GM18502 (cell line): ENCODE measurements at regions not wholly inside any gene's neighbourhood (a gene's known extent, or its start where the extent isn't known, plus 50 kb on each side); places are given as distances from the start of the nearest gene placed in this dataset.

ENCODE experiments used
- ATAC-seq: cut with Tn5 transposase; IDR thresholded peaks from one replicate; pipeline ENCODE4 v1.9.1; 2021; ENCODE audit warnings: mild to moderate bottlenecking; ENCODE audit not compliant: unreplicated experiment, poor library complexity

GRCh38 chr18:60753753-60754152, 381.2 kb upstream of the MC4R start:
- ATAC-seq, result no peak

GRCh38 chr18:60754413-60755009, 381.9 kb upstream of the MC4R start:
- ATAC-seq, result no peak

GRCh38 chr18:60755134-60755533, 382.6 kb upstream of the MC4R start:
- no peak for ATAC-seq

DNA sequence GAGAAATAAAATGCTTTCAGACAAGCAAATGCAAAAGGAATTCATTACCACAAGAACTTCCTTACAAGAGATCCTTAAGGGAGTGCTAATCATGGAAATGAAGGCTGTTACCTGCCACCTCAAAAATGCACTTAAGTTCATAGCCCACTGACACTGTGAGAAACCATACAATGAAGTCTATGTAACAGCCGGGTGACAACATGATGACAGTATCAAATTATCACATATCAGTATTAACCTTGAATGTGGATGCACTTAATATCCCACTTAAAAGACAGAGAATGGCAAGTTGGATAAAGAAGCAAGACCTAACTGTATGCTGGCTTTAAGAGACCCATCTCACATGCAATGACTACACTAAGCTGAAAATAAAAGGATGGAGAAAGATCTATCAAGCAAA, 403.4 kb upstream of the MC4R start:
- no peak for ATAC-seq

- ATAC-seq, result no peak
These were observed 411.6 kb upstream of the MC4R start for GRCh38 chr18:60784161-60784560.

DNA sequence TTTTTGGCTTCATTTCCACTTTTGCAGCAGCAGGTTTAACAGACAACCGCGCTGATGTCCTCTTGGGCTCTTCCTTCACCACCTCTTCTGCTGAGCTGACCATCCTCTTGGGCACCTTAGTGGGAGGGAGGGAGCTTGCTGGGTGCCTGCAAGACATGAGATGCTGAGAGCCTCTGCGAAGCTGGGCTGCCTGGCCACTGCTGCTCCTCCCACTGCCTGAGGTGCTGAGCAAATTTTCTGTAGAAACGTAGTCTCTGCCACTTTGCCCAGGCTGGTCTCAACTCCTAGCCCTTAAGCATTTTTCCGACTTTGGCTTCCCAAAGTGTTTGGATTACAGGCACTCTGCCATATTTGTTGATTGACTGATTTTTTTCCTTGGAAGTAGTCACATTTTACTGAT, 422.2 kb upstream of the MC4R start:
- no peak for ATAC-seq

GRCh38 chr18:60804415-60804814, 431.8 kb upstream of the MC4R start:
- no peak for ATAC-seq

DNA sequence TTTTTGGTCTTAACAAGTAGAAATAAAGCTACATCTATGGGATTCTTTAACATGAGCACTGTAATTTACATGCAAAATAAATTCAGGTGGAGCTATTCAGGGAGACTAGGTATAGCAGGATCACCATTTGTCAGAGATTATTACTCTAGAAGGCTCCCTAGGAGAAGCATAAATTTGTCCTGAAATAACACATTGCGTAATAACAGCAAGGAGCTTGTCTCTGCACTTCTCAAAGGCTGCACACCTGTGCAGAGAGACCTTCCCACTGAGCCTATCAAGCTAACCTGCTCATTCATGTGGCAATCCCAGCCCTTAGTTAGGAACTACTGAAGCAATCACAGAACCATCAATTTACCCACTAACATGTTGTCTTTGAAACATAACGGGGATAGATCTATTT, 437.4 kb upstream of the MC4R start:
- ATAC-seq, result no peak

DNA sequence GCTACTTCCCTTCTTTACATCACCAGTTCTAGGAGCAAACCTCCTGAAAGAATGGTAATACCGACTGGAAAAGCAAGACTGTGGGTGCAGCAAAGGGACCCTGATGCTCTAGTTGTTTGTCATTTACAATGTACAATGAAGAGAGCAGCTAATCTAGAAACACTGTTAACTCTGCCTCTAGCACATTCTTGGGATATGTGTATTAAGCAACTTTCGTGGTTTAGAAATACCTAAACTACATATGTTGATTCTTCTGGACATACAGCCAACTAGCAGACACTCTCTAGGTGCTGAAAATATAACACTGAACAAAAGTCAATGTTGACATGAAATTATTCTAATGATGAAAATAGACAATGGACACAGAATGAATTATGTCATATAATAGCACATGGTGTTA, 440.3 kb upstream of the MC4R start:
- ATAC-seq, result no peak

DNA sequence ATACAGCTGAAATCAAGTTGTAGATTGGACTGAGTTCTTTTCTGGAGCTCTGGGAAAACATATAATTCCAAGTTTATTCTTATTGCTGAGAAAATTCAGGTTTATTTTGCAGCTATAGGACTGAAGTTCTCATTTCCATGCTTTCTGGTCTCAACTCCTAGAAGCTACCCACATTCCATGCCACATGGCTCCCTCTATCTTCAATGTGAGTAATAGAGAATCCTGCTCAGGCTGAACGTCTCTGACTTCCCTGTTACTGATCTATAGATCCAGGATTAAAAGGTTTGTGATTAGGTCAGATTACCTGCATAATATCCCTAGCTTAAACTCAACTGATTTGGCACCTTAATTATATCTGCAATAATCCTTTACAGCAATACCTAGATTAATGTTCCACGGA, 453.8 kb upstream of the MC4R start:
- no peak for ATAC-seq

DNA sequence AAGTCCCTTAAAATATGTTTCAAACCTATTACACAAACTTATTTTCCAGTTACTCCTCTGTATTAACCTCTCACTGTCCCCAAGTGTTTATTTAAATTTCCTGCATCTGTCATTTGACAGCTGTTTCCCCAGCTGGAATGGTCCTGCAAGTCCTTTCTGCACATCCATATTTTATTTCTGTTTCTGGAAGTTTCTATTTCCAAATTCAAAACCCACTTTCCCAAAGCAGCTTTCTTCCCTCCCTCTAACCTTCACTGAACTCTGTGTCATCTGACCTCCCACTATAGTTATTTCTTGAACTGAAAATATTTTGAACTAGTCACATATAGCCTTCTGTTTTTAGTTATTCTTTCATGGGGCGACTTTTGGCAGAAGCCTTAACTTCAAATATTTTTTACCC, 459.4 kb upstream of the MC4R start:
- ATAC-seq, result no peak

GRCh38 chr18:60838677-60839076, 466.1 kb upstream of the MC4R start:
- ATAC-seq, result no peak

- no peak for ATAC-seq
These were observed 473.8 kb upstream of the MC4R start for GRCh38 chr18:60846396-60846795.

DNA sequence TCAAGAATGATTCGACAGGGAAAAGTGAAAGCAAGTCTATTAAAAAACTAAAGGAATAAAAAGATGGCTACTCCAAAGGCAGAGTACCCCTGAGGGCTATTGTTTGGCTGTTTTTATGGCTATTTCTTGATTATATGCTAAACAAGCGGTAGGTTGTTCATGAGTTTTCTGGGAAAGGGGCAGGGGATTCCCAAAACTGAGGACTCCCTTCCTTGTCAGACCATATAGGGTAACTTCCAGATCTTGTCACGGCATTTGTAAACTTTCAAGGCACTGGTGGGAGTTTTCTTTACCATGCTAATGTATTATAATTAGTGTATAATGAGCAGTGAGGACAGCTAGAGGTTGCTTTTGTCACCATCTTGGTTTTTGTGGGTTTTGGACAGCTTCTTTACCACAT, 474.9 kb upstream of the MC4R start:
- no peak for ATAC-seq

DNA sequence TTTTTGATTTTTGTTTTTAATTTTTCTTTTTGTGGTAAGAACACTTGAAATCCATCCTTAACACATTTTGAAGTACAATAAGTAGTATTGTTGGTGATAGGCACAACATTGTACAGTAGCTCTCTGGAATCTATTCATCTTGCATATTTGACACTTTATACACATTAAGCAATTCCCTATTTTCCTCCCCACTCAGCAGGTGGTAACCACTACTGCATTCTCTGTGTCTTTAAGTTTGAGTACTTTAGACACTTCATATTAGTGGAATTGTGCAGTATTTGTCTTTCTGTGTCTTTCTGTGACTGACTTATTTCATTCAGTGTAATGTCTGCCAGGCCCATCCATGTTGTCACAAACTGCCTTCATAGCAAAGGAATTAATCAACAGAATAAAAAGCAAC, 471.7 kb upstream of the CDH20 start:
- no peak for ATAC-seq

GRCh38 chr18:60862988-60863387, 470.2 kb upstream of the CDH20 start:
- no peak for ATAC-seq

DNA sequence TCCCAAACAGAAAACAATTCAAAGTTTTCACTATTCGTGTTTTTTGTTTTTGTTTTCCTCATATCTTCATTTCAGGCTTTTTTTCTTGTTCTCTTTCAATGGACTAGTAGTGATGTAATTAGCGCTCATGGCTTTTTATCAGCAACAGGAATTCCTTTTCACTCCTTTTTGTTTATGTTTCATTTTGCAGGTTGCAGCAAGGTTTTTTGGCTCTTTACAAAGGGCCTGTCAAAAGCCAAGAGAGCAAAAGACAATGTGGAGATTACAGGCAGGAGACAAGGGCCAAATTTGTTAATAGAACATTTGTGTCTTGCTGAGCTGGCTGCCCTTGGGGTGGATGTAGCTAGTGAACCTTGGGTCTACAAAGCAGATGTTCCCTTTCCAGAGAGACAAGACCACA, 467.4 kb upstream of the CDH20 start:
- ATAC-seq, result no peak

- no peak for ATAC-seq
These were observed 462.7 kb upstream of the CDH20 start for GRCh38 chr18:60870261-60871153.

GRCh38 chr18:60872434-60872833, 460.8 kb upstream of the CDH20 start:
- ATAC-seq, result no peak

DNA sequence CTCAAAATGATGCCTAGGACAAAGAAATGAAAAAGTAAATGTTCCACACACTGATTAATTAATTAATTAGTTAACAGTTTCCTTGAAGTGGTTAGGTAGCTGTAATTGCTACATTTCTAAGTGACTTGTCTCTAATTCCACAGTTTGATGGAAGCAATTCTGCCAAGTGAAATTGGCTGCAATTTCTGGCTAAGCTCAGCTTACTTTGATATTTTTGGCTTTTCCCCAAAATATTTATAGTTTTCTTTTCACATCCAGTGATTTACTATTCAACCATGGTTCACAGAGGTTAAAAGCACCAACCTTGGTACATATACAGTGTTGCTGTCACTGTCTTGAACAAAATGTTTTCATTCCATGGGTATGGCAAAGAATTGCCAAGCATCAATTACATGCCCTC, 459.5 kb upstream of the CDH20 start:
- no peak for ATAC-seq

DNA sequence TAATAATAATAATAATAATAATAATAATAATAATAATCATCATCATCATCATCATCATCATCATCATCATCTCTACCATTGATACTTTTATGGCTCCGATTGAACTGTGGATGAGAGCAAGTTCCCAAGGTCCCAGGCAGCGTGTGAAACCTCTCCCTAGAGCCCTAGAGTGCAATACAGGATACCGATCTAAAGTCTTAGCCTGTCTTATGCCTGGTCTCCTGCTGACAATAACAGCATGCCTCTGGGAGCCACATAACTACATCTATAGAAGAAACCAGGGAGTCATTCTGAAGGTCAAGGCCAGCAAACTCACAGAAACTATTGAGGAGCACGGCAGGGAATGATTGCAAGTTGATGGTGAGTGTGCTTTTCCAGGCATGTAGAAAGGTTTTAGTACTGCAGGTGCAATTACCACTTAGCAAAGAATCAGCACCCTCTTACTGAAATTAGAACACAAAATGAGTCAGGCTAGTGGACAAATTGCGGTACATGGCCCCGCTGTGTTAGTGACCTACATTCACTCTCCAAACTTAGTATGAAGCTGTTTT, 457.2 kb upstream of the CDH20 start:
- ATAC-seq, result no peak

- ATAC-seq, result no peak
These were observed 453.0 kb upstream of the CDH20 start for GRCh38 chr18:60880184-60880583.
